ENCODE measurements at regions not wholly inside any gene's neighbourhood (a gene's known extent, or its start where the extent isn't known, plus 50 kb on each side); places are given as distances from the start of the nearest gene placed in this dataset.

- no peak for TF ChIP-seq CTCF (IDR thresholded peaks at IDR 0.05)
- no peak for TF ChIP-seq POLR2A (IDR thresholded peaks at IDR 0.05)
Measured at GRCh38 chr4:176959980-176960379, 167.3 kb upstream of the VEGFC start.

Data from adrenal gland (tissue), 5 donors.